M059J (cell line): ENCODE measurements at regions not wholly inside any gene's neighbourhood (a gene's known extent, or its start where the extent isn't known, plus 50 kb on each side); places are given as distances from the start of the nearest gene placed in this dataset.
"Not testable (repeated sequence)": the region's sequence is repeated elsewhere in the genome, so short reads cannot be mapped to it uniquely, and the experiment has no call there.

Experiments used
- DNase-seq: peaks from one replicate; pipeline ENCODE4 v3.0.0-alpha.2; 2012; ENCODE audit warnings: low read depth

DNA sequence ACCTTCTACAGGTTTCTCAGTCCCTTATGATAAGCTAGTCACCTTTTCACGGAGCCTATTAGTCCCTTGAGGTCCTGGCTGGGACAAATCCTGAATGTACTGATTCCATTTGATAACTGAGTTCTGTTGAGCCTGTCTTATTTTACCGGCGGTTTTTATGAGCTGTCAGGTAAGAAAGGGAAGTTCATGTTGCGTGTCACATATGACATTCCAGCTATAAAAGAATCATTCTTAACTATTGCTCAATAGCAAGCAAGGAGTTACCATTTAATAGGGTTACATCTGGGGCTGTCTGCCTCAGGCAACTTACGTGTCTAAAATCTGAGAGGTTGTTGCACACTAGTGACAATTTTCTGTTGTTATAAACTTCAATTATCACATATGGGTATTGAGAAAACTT is 394.6 kb downstream of the TECRL start:
- DNase-seq = no peak

DNA sequence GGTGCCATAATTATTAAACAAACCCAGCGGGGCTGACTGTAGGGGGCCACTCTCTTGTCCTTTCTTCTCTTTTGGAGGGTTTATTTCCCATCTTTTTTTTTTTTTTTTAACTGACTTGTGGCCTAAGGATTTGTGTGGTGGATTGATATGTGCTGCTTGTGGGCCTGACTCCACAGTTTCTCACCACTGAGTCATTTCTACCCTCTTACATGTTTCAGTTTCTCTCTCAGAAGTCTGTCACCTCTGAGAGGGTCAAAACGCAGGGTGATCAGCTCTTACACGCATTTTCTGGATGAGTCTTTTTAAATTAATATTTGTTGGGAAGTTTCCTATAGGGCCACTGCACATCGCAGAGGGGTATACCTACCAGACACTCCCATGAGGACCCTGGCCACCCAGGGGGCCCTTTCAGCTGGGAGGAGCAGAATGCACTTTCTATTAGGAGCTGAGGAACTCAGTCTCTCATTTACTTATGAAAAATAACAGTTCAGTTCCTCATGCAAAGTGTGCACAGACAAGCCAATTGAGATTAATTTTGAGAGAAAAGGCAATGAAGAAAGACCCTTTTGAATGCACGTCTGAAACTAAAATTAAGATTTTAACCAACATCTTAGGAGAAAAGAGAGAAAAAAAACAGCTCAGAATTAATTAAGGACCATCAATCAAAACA is 407.9 kb downstream of the TECRL start:
- DNase-seq = no peak

DNA sequence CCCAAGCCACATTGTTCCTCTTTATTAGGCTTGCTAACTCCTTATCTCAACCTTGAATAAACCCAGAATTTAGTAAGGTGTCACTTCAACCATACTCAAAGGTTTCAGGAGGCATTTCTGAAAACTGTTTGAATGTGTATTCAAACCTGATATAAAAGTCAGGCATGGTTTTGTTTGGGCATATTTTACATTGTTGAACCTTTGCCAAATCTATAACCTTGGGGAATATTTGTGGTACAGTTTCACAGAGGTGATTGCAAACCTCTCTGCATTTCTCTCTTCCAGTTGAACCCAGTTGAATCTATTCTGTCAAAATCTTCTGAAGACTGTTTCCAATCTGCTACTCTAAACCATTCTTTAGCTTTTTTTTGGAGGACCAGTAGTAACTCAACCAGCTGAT is 409.0 kb downstream of the TECRL start:
- DNase-seq = no peak

DNA sequence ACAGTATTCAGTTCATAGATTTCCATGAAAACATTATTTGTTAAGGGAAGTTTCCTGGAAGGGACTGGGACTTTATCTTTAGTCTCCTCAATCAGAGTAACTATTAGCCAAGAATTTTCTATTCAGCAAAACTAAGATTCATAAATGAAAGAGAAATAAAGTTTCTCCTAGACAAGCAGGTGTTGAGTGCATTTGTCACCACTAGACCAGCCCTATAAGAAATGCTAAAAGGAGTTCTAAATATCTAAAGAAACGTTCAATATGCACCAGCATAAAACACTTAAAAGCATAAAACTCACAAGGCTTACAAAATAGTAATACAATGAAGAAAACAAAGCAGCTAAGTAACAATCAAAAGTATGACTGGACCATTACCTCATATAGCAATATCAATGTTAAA is 423.0 kb downstream of the TECRL start:
- DNase-seq = no peak

DNA sequence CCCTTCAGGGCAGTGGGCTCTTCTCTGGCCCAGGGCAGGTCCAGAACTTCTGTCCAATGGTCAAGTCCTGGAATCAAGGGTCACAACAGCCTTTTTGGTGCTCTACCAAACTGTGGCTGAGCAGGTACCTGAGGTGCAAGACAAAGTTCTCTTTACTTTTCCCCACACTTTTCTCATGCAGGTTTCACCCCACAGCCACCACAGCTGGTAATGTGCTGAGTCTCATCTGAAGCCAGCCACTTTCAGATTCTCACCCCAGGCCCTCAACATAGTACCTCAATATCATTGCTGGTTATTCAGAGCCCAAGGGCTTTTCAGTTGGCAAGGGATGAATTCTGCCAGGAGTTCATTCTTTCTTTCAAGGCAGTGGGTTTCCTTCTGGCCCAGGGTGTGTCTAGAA is 426.0 kb downstream of the TECRL start:
- DNase-seq = no peak

DNA sequence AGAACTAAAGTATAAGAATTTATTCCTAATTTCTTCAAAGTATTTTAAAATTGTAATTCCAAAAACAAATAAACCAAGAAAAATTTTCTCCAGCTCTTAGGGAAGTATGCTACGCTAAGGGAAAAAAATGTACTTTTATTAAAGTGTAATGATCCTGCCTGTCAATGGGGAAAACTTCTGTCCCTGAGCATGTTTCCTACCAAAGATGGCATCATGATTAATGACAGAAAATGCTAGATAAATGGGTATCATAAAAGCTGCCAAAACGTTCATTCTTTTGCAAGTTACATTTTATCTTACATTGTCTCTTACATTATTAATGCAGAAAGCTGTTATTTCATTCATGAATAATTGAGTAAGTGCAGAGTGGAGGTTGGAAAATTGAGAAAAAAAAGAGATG is 443.4 kb downstream of the TECRL start:
- no peak for DNase-seq

DNA sequence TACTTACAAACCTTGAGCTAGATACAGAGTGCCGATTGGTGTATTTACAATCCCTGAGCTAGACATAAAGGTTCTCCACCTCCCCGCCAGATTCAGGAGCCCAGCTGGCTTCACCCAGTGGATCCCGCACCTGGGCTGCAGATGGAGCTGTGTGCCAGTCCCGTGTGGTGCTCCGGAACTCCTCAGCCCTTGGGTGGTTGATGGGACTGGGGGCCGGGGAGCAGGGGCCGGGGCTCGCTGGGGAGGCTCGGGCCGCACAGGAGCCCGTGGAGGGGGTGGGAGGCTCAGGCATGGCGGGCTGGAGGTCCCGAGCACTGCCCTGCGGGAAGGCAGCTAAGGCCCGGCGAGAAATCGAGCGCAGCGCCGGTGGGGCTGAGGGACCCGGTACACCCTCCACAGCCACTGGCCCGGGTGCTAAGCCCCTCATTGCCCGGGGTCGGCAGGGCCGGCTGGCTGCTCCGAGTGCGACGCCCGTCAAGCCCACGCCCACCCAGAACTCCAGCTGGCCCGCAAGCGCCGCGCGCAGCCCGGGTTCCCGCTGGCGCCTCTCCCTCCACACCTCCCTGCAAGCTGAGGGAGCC is 466.5 kb downstream of the TECRL start:
- DNase-seq = not testable (repeated sequence)

DNA sequence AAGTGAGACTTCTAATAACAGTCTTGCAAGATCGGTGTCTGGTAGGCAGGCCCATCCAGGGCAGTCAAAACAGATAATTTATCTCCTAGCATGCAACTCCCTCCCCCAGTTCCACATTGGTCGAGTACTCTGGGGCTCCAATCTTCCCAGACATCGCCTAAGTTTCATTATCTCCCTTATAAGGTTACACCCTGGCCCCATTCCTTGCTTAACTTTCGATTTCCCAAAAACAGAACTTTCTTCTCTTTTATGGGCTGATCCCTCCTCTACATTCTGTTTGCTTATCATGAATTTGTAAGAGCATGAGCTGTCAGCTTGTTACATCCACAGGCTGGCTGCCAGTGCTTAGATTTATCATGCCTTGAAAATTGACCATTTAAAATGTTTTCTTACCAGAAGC is 471.3 kb downstream of the TECRL start:
- peak; percentile 29 for DNase-seq

DNA sequence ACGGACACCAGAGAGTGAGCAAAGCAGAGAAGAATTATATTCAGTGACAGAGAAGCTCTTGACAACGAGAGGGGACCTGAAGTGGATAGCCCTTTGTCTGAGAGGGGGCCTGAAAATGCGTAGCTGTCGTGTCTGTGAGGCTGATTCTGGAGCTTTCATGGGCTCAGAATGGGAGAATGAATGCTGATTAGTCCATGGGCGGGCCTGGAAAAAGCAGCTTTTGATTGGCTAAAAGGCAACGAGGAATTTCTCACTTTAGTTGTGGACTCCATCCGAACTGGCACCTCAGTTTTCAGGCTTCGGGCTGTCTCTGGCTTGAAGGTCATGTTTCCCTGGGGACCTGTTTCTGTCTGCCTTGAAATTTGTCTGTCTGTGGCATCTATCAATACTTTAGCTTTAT is 487.1 kb downstream of the TECRL start:
- no peak for DNase-seq

DNA sequence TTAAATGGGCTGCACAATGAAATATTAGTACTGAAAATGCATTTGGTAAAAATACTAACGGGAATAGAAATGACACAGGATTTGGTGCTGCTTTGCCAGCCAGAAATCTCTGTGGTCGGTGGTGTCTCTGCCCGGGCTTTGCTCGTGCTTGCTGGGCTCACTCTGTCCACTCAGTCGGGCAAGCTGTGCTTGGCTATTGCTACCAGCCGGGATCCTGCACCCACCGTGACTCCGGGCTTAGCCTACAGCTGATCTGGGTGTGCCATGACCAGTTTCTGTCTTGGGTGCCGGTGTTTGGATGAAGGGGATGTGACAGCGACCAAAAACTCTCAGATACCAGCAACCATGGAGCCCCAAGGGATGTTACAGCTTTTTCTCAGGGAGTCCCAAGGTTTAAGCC is 487.7 kb downstream of the TECRL start:
- no peak for DNase-seq

DNA sequence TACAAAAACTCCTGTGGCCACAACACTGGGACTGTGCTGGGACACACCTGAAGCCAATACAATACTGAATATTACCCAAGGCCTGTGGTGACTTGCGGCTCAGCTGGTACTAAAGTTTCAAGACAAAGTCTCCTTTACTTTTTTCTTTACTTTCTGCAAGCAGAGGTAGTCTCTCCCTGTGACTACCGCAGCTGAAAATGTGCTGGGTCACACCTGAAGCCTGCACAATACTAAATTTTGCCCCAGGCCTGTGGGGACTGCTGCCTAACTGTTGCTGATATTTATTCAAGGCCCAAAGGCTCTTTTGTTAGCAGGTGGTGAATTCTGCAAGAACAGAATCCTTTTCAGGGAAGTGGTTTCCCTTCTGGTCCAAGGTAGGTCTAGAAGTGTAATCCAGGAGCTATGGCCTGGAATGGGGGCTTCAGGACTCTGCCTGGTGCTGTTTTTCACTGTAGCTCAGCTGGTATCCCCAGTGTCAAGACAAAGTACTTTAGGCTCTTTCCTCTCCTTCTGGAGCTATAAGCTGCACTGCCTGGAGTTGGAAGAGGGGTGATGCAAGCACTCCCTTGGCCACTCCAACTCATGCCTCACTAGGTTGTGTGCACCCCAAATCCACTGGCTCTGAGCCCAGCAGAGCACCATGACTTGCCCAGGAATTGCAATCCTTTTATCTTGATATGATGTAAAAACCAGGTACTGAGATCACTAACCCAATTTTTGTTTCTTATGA is 489.4 kb downstream of the TECRL start:
- DNase-seq = no peak

DNA sequence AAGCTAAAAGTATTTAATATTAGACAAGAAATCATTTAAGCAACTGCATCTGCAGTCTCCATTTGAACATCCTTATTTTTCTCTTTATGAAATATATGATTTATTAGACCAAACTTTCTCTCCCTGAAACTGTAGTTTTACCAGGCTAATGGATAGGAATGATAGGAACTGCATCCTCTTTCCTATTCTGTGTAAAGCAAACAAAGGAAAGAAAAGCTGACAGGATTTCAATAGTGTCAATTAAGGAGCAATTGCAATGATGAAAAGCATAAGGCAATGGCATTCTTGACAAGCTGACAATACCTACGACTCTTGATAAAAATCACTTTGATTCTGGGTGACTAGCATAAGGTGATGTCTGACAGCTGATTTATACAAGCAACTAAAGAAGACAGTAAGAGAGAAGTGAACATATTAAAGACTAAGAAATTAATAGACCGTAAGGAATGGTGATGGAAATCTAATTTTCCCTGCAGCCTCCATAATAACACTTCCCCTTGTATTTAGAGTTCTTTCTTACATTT is 502.5 kb downstream of the TECRL start:
- no peak for DNase-seq

DNA sequence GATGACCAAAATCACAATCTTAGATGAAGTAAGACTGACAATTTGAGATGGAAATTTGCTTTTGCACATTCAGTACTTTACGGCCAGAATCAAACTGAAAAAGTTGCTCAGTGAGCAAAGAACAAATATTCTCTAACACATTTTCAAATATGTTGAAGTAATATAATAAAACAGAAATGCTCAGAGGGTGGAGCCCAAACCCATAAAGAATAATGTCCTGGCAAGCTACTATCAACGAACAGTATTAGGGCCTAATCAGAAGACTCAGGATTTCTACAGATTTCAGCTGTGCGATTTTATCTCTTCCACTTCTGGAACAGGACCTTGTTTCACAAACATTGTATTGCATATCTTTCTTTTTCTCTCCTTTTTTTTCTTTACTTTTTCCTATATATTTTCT is 505.0 kb downstream of the TECRL start:
- DNase-seq = no peak

DNA sequence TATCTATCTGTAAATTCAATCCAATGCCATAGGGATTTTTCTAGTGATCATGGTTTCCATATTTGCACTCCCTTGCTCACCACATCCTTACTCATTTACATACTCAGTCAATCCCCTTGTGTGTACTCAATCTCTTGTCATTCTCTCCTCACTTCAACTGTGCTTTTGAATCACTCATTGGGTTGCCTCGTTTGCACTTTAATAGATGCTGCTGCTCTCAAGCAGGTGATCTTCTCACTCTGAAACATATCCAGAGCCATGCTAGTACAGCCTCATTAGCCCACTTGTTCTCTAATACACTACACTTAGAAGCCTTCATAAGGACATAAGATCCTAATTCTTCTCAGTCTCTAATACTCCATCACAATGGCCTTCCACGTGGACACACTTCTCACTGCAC is 507.9 kb downstream of the TECRL start:
- no peak for DNase-seq

DNA sequence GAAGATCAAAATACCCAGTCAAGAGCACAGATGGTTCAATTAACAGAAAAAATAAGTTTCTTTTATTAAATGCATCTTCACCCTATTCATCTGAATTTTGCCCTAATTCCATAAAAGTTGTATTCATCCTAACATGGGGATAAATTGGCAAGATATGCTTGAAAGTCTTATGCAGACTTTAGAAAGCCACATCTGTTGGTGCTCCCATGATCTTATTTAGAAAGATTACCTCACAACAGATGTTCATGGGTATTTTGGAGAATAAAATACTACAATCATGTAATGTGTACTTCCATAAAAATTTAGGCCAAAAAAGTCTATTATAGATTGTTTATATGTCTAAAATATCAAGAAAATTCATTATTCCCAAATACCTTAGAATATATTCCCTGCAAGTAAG is 510.3 kb downstream of the TECRL start:
- no peak for DNase-seq

DNA sequence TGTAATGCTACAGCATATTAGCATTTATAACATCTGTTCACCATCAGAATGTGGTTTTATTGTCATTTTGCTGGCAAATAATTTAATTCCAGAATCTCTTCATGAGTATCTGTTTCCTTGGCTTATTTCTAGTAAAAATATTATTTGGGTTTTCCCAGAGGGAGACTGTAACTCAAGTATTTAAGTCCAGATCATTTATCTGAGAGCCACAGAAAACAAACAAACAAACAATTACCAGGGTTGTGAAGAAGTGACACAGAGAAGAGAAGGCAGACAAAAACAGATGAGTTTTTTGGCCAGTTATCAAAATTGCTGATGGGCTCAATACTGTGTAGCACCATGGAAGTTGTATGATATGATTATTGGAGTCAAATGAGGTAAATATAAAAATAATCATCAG is 515.1 kb downstream of the TECRL start:
- no peak for DNase-seq

DNA sequence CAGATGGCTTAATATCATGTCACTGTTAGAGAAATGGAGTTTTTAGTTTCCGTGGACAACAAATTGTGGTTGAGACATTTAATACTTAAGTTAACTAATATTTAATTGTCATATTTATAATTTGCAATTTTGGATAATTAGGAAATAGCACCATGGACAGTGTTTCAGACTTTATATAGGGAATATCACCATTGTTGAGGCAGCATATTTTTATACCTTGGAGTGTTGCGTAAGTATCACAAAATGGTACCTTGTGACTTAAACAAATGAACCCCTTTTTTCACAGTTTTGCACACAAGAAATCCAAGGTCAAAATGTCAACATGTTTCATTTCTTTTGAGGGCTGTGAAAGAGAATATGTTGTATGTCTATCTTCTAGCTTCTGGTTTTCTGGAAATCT is 539.9 kb downstream of the TECRL start:
- no peak for DNase-seq

DNA sequence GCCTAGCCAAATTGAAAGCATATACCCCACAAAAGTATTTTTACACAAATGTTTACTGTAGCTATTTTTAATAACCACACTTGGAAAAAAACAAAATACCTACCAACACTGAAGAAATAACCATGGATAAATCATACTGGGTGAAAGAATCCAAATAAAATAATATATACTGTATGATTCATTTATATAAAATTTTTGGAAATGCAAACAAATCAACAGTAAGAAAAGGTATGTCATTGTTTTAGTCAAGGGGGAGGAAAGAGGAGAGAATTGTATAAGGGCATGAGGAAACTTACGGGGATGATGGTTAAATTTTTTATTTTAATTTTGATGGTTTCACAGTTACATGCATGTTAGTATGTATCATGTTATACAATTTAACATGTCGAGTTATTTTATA is 557.8 kb downstream of the TECRL start:
- DNase-seq = no peak

DNA sequence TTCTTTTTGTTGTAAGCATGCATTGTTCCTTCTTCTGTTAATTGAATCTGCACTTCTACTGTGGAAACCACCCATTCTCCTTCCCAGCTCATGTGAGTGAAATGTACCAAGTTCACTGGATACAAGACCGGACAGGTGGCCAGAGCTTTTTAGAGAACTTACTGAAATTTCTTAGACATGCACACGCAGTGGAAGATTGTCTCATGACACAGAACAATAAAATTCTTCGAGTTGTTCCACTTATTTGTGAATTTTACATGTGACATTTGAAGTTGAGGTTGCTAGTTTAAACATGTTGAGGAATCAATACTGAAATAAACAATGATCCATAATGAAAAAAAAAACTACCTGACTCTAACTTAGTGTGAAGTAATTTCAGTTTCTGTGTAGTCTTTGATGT is 568.0 kb downstream of the TECRL start:
- DNase-seq = no peak

DNA sequence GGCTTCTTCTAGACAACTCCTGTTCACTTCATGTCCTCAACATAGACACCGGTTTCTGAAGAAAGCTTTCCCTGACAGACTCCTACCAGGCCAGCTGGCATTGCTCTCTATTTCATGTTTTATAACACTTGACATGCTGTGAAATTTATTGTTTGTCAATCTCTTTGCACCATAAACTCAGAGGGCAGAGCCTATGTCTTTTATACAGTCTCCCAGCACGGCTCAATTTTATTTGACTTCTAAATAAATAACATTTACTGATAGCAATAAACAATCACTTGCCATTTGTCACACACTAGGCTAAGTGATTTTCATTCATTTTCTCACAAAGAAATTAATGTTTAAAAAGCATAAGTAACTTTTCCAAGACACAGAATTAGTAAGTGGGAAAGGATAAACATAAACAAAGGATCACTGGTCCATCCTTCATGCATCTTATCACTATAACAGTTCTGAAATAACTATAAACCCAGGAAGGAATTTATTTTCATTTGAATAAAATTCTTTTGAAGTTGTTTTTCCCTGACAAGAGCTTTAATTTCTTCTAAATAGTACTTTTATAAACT is 577.6 kb downstream of the TECRL start:
- DNase-seq = no peak

DNA sequence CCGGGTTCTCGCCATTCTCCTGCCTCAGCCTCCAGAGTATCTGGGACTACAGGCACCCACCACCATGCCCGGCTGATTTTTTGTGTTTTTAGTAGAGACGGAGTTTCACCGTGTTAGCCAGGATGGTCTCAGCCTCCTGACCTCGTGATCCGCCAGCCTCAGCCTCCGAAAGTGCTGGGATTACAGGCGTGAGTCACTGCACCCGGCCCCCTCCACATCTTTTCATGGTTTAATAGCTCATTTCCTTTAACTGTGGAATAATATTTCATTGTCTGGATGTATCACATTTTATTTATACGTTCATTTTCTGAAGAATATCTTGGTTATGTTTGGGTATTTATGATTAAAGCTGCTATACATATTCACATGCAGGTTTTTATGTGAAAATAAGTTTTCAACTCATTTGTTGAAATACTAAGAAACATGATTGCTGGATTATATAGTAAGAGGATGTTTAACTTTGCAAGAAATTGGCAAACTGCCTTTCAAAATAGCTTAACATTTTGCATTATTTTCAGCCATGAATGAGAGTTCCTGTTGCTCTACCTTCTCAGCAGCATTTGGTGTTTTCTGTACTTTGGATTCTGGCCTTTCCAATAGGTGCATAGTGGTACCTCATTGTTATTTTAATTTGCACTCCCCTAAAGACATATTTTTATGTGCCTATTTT is 591.9 kb downstream of the TECRL start:
- no peak for DNase-seq
